Esophagus muscularis mucosa (tissue), 4 donors: ENCODE measurements at regions not wholly inside any gene's neighbourhood (a gene's known extent, or its start where the extent isn't known, plus 50 kb on each side); places are given as distances from the start of the nearest gene placed in this dataset.
"Not testable (repeated sequence)": the region's sequence is repeated elsewhere in the genome, so short reads cannot be mapped to it uniquely, and the experiment has no call there.

Experiments used
- DNase-seq: peaks from one replicate; pipeline ENCODE4 v3.0.0-alpha.2; 2017; ENCODE audit errors: extremely low spot score
- H3K27ac ChIP-seq, 4 donors: fragments of 200-600 bp; sonication (generic); replicated peaks in 1 of 4; 1 replicate in 3 of 4; 2 replicates in 1 of 4; pipeline ENCODE4 v1.5.1; 2016 to 2019; ENCODE audit warnings: mild to moderate bottlenecking in 1 of 4
- H3K27me3 ChIP-seq, 4 donors: fragments of 200-600 bp; sonication (generic); one replicate each; pipeline versions ENCODE4 v1.5.1 to v1.6.0; 2016 to 2019
- H3K36me3 ChIP-seq, 4 donors: fragments of 200-600 bp; sonication (generic); one replicate each; pipeline ENCODE4 v1.5.1; 2016 to 2019
- H3K4me1 ChIP-seq, 4 donors: fragments of 200-600 bp; sonication (generic); one replicate each; pipeline ENCODE4 v1.5.1; 2016 to 2019
- H3K4me3 ChIP-seq, 4 donors: fragments of 200-600 bp; sonication (generic); 1 replicate in 2 of 4; 2 replicates in 2 of 4; pipeline ENCODE4 v1.5.1; 2016 to 2019; ENCODE audit warnings: mild to moderate bottlenecking in 4 of 4, moderate library complexity in 1 of 4
- H3K9me3 ChIP-seq, 4 donors: fragments of 200-600 bp; sonication (generic); 1 replicate in 3 of 4; 2 replicates in 1 of 4; pipeline ENCODE4 v1.5.1; 2016 to 2019
- EP300 ChIP-seq: sonication (generic); formaldehyde crosslinking; IDR thresholded peaks from one replicate; pipeline ENCODE4 v1.6.1; 2017; ENCODE audit warnings: antibody characterized with exemption
- POLR2A ChIP-seq: fragments of 450-650 bp; IDR thresholded peaks from one replicate; pipeline ENCODE4 v1.6.1; 2017; ENCODE audit warnings: antibody characterized with exemption, moderate library complexity, mild to moderate bottlenecking, low read depth
- POLR2AphosphoS5 ChIP-seq, 2 donors: sonication (generic); formaldehyde crosslinking; IDR thresholded peaks; one replicate each; pipeline ENCODE4 v1.6.1; 2017; ENCODE audit warnings: antibody characterized with exemption in 2 of 2
- WGBS: methylation state at CpG from one replicate; pipeline ENCODE4 v1.1.5; 2018; 5-methylcytosine and 5-hydroxymethylcytosine counted together
- intact Hi-C: fragments of 100-400 bp; cut with DNase I; formaldehyde crosslinking; loops from one replicate; pipeline ENCODE4 v1.15.1; 2023
- TF ChIP-seq, protein P1 (sequence below), 3 experiments: fragments of 200-600 bp in 2 of 3; fragments of 450-650 bp in 1 of 3; sonication (generic) in 2 of 3; IDR thresholded peaks; one replicate each; pipeline ENCODE4 v1.5.1; 2017 to 2019; ENCODE audit warnings: antibody characterized with exemption in 3 of 3, mild to moderate bottlenecking in 2 of 3, moderate library complexity in 1 of 3

DNA sequence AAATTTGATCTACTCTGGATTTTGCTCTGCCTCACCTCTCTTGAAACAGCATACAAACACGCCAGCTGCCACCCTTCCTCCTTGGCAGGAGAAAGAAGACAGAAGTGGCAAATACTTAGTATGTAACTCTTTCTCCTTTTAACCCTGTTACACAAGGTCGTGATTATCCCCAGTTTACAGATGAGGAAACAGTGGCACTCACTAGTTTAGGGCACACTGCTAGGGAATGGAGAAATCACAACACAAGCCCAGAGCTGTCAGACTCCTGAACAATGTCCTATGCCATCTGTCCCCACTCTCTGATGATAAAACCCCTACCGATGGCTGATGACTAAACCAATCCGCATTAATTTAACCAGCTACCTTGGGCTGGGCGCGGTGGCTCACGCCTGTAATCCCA lies 79.7 kb downstream of the FGD2 start:
- no peak overlapping the region for H3K27ac ChIP-seq
- intact Hi-C loops: no loop called here
- peaks cover 0 to 13% (median 6%) of the 10 kb centered on the region in 4 donors for H3K4me1 ChIP-seq
- H3K9me3 ChIP-seq: no peaks in the 10 kb centered on the region
- no peak for DNase-seq
- no peak overlapping the region for H3K4me3 ChIP-seq
- TF ChIP-seq, protein P1, sequence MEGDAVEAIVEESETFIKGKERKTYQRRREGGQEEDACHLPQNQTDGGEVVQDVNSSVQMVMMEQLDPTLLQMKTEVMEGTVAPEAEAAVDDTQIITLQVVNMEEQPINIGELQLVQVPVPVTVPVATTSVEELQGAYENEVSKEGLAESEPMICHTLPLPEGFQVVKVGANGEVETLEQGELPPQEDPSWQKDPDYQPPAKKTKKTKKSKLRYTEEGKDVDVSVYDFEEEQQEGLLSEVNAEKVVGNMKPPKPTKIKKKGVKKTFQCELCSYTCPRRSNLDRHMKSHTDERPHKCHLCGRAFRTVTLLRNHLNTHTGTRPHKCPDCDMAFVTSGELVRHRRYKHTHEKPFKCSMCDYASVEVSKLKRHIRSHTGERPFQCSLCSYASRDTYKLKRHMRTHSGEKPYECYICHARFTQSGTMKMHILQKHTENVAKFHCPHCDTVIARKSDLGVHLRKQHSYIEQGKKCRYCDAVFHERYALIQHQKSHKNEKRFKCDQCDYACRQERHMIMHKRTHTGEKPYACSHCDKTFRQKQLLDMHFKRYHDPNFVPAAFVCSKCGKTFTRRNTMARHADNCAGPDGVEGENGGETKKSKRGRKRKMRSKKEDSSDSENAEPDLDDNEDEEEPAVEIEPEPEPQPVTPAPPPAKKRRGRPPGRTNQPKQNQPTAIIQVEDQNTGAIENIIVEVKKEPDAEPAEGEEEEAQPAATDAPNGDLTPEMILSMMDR (IDR thresholded peaks at IDR 0.05): no peak
- no peak for TF ChIP-seq EP300
- TF ChIP-seq POLR2A: no peak
- TF ChIP-seq POLR2AphosphoS5 (IDR thresholded peaks at IDR 0.05): no peak
- no peaks in the 10 kb centered on the region for H3K27me3 ChIP-seq
- 88% methylated on average over 7 of the region's 7 CpGs for WGBS
- no peaks in the 10 kb centered on the region for H3K36me3 ChIP-seq

DNA sequence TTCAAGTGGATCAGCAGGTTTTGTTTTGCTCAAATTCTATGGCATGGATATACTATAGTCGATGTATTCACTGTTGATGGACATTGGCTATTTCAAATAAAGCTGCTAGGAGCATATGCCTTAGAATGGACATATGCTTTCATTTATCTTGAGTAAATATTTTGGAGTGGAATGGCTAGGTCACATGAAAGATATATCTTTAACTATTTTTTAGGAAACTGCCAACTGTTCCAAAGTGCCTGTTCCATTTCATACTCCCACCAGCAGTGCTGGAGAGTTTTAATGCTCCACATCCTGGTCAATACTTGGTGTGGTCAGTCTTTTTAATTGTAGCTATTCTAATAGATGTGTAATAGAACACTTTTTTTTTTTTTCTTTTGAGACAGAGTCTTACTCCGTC lies 81.1 kb upstream of the PIM1 start:
- Histone ChIP-seq H3K36me3 (no peaks in the 10 kb centered on the region), H3K27ac (no peak overlapping the region), H3K9me3 (no peaks in the 10 kb centered on the region), H3K27me3 (no peaks in the 10 kb centered on the region), H3K4me1 (peaks cover 0 to 4% (median under 1%) of the 10 kb centered on the region in 4 donors), H3K4me3 (no peak overlapping the region)
- intact Hi-C loops: no loop called here
- no peak for DNase-seq
- TF ChIP-seq EP300: no peak
- no peak for TF ChIP-seq POLR2AphosphoS5 (IDR thresholded peaks at IDR 0.05)
- TF ChIP-seq, protein P1 (IDR thresholded peaks at IDR 0.05): no peak
- TF ChIP-seq POLR2A: no peak
- WGBS: 91% methylated on average over 2 of the region's 2 CpGs

DNA sequence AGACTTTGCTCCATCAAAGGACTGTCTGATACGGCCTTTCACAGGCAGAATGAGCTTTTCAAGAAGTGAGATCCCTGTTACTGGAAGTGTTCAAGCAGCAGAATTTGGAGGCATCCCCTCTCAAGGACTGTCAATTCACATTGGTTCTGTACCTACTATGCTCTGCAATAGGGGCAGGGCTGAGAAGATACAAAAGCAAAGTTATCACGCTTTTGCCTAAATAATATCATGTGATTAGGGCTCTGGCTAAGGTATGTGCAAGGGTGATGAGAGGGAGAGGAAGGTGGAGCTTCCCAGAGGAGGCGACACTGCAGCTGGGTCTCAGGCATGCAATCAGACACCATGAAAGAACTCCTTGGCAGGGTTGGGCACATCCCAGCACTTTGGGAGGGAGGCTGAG lies 80.2 kb upstream of the PIM1 start:
- Histone ChIP-seq H3K36me3 (no peaks in the 10 kb centered on the region), H3K27ac (no peak overlapping the region), H3K9me3 (no peaks in the 10 kb centered on the region), H3K4me3 (no peak overlapping the region), H3K27me3 (no peaks in the 10 kb centered on the region), H3K4me1 (no peaks in the 10 kb centered on the region)
- intact Hi-C loops: no loop called here
- no peak for DNase-seq
- WGBS: 81% methylated on average over 3 of the region's 3 CpGs
- TF ChIP-seq EP300 (no peak), POLR2AphosphoS5 (IDR thresholded peaks at IDR 0.05) (no peak), POLR2A (no peak)
- TF ChIP-seq, protein P1 (IDR thresholded peaks at IDR 0.05): no peak

DNA sequence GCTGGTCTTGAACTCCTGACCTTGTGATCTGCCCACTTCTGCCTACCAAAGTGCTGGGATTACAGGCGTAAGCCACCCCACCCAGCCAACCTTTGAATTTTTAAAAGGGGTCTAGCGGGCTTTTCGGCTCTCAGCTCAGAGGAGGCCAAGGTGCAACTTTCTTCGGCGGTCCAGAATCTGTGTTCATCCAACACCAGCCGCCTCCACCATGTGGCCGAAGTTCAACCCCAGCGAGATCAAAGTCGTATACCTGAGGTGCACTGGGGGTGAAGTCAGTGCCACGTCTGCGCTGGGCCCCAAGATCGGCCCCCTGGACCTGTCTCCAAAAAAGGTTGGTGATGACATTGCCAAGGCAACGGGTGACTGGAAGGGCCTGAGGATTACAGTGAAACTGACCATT lies 78.8 kb upstream of the PIM1 start:
- H3K9me3 ChIP-seq, intact Hi-C loops, DNase-seq, H3K27ac ChIP-seq, H3K36me3 ChIP-seq, H3K4me1 ChIP-seq, H3K27me3 ChIP-seq, H3K4me3 ChIP-seq: not testable (repeated sequence)
- WGBS: 93% methylated on average over 13 of the region's 13 CpGs

DNA sequence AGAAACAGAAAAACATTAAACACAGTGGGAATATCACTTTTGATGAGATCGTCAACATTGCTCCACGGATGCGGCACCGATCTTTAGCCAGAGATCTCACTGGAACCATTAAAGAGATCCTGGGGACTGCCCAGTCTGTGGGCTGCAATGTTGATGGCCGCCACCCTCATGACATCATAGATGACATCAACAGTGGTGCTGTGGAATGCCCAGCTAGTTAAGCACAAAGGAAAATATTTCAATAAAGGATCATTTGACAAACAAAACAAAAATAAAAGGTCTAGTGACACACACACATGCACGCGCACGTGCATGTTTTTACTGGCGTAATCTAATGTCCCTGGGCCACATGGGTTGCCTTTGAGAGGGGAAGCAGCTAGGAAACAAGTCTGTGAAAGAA lies 78.4 kb upstream of the PIM1 start:
- 94% methylated on average over 9 of the region's 9 CpGs for WGBS
- H3K36me3 ChIP-seq, H3K9me3 ChIP-seq, intact Hi-C loops, H3K27me3 ChIP-seq, DNase-seq, H3K27ac ChIP-seq, H3K4me3 ChIP-seq, H3K4me1 ChIP-seq: not testable (repeated sequence)

DNA sequence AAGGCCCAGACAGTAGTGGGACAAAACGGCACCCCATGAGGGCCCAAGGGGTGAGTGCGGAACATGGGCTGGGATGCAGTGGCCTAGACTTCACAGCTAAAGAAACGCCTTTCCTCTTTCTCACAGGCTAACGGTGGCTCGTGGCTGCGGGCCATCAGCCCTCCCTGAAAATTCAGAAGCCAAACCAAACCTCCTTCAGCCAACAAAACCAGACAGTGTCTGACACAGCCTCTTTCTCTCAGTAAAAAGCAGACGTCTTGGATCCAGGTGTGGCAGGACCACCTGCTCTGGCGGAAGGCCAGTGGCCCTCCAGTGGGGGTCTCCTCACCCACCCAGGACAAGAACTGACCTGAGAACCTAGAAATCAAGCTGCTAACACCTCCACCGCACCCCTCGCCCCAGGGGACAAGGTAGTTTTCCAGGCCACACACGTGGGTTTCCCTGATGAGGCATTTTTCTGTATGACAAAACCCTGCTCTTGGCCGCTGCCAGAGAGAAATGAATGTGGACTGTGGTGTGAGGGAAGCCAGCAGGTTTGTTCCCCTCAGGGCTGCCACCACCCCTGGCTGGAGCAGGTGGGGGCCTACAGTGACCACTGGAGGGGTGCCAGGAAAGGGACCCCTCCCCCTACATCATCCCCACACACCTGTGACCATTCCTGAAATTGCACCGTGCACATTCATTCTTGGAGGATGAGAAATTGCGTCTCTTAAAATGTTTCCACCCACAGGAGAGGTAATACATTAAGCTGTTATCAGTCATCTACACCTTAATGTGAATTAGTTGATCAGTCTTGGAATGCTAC lies 76.8 kb upstream of the PIM1 start:
- Histone ChIP-seq H3K9me3 (no peaks in the 10 kb centered on the region), H3K27me3 (no peaks in the 10 kb centered on the region), H3K36me3 (no peaks in the 10 kb centered on the region), H3K4me1 (peaks cover 0 to 8% (median 0%) of the 10 kb centered on the region in 4 donors), H3K27ac (no peak overlapping the region), H3K4me3 (no peak overlapping the region)
- TF ChIP-seq, protein P1 (IDR thresholded peaks at IDR 0.05): no peak
- TF ChIP-seq POLR2A: no peak
- intact Hi-C loops: no loop called here
- no peak for DNase-seq
- whole genome bisulfite sequencing: 88% methylated on average over 14 of the region's 14 CpGs
